ENCODE measurements at regions not wholly inside any gene's neighbourhood (a gene's known extent, or its start where the extent isn't known, plus 50 kb on each side); places are given as distances from the start of the nearest gene placed in this dataset.
A peak's percentile ranks its signal among the peaks of the same experiment; 100 is the strongest.
"Not testable (repeated sequence)": the region's sequence is repeated elsewhere in the genome, so short reads cannot be mapped to it uniquely, and the experiment has no call there.

DNA sequence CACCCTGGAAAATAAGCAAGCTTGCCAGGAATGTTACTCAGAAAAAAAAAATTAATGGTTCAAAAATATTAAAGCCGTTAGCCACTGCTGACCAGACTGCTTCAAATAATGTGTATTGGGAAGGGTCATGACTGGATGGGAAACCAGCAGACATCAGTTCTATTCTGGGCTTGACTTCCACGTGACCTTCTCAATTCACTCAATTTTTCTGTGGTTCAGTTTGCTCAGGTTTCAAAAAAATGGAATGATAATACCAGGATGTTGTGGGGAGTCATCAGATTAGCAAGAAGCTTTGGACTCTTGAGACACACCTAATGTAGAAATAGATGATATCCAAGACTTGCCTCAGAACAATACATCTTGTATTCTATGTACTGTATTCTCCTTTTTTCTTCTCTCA is 541.9 kb upstream of the BOD1L1 start:
- peak; percentile 19 for DNase-seq (ENCODE audit: low read depth)

DNA sequence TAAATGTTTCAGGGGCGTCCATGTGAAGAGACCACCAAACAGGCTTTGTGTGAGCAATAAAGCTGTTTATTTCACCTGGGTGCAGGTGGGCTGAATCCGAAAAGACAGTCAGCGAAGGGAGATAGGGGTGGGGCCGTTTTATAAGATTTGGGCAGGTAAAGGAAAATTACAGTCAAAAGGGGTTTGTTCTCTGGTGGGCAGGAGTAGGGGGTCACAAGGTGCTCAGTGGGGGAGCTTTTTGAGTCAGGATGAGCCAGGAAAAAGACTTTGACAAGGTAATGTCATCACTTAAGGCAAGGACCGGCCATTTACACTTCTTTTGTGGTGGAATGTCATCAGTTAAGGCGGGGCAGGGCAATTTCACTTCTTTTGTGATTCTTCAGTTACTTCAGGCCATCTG is 542.4 kb upstream of the BOD1L1 start:
- not testable (repeated sequence) for DNase-seq (ENCODE audit: low read depth)

DNA sequence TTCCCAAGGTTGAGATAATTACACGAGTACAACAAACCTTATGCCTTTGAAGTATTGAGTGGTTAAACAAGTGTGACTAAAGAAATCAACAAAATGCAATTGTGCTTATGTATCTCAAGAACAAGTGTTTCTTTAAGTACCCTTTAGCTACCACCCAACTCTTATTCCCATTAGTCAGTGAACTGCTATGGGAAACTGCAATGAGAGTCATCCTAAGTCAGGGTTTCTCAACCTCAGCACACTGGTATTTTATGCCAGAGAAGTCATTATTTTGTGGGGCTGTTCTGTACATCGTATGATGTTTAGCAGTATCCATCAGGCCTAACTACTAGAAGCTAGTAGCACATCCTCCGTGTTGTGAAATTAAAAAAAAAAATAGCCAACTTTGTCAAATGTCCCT is 549.1 kb upstream of the BOD1L1 start:
- no peak for DNase-seq (ENCODE audit: low read depth)

DNA sequence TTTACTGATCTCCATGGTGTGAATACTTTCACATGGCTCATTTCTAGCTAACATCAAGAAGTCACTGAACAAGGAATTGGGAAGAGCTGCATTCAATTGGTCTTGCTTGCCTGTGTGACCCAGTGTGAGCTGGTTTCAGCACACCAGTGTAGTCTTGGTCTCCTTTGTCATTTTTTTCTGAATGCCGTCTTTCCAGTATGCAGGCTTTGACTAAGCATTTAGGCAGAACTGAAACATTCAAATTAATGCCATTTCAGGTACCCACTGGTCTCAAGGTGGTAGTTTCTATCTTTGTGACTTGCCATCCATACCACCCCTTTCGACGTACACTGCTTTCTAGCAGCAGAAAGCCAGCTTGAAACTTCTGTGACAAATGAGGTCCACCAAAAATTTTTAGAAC is 550.5 kb upstream of the BOD1L1 start:
- DNase-seq (ENCODE audit: low read depth) = no peak

DNA sequence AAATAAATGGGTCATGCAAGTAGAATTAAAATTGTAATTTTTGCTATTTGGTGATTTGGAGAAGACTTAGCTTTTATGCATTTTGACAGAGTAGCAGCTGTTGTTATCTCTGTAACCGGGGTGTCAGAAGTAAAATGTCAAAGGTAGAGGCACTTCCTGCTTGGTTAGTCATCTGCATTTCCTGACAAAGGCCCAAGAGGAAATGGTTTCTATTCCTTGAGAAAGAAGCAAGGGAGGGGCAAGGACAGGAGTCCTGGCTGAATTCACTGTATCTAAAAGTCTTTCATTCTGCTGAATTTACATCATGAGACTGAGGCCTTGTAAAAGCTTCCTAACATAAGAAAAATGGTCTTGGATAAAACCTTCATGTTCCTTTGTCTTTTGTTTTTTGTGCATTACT is 550.9 kb upstream of the BOD1L1 start:
- DNase-seq (ENCODE audit: low read depth) = peak; percentile 16

DNA sequence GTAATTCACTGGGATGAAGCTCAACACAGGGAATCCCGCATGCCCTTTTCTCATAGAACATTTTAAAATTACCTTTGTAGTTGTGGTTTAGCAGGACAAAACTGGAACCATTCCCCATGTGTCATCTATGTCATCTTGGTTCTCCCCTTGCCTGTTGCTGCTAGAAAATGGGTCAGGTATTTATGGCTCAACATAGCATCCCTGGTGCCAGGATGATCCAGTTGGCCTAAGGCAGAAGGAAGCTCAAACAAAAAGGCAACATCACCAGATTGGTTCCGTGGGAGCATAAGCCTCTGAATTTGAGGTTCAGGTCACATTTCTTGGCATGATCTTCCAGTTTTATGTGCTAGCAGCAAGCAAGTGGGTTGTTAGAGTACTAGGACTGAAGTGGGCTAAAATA is 552.6 kb upstream of the BOD1L1 start:
- no peak for DNase-seq (ENCODE audit: low read depth)

DNA sequence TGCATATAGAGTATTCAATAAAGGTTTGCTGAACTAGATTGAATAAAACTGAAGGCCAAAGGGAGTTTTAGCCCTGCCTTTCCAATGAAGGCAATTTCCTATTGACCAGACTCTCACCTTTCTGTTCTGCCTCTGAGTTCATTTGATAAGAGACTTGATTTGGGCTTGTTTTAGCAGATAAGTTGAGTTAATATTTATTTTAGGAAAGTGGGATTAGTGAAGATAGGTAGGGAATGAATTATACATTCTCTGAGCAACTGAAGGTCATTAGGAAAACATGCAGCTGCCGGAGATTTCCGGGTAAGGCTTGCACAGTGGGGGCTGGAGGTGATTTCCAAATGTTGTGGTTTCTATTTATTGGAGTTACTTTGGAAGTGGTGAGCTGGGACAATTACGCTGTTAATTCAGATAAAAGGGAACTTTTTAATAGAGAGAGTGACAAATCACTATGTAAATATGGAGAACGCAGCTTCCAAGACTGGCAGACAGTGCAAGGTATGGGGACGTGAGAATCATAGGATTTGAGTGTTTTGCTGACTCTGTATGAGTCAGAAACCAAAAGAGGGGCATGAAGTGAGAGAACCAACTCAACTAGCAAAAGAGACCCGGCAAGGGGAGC is 553.6 kb upstream of the BOD1L1 start:
- DNase-seq (ENCODE audit: low read depth) = no peak

DNA sequence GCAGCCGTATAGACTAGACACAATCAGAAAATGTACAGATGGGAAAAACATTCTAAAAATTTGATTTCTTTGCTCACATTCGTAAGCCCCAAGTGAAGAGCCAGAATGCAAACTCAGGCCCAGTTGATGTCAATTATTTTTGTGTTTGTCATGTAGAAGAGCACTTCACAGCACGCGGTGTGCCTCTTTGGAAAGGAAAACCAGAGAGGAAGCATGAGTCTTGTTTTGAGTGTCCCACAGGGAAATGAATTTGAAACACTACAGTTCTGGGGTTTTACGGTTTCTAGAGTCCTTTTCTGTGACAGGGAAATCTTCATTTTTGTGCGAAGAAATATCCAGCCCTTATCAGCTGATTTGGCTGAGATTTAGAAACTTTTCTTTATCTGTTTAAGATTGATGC is 554.6 kb upstream of the BOD1L1 start:
- no peak for DNase-seq (ENCODE audit: low read depth)

DNA sequence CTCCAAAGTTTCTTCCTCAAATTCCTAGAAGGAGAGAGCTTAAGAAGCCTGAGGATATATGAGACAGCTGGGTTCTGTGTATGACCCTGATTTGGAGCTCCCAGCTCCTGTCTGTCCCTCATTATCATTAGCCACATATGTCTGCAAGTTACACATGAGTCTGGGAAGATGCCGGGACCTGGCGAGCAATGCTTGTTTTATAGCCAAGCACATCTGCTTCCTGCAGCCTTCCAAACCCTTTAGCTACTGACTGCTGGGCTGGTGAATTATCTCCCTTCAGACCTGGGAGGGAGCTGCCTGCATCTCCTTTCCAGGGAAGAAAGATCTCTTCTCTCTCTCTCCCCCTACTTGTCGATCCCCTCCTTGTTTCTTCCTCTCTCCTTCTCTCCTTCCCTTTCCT is 556.7 kb upstream of the BOD1L1 start:
- peak; percentile 84 for DNase-seq (ENCODE audit: low read depth)

DNA sequence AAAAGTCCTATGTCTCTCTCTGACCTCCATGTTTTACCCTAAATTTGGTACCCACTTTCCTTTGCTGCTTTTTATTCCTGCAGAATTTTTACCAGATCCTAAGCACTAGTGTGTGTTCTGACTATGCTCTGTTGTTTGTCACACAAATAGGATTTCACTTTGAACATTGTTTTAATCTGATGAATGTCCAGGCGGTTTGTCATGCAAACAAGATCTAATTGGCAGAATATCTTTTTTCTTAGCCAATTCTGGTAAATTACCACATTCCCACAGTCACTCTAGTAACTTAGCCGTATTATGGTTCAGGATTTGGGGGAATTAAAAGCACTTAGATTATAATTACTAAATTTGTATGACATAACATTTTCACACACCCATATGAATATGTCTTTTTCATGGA is 557.2 kb upstream of the BOD1L1 start:
- no peak for DNase-seq (ENCODE audit: low read depth)

DNA sequence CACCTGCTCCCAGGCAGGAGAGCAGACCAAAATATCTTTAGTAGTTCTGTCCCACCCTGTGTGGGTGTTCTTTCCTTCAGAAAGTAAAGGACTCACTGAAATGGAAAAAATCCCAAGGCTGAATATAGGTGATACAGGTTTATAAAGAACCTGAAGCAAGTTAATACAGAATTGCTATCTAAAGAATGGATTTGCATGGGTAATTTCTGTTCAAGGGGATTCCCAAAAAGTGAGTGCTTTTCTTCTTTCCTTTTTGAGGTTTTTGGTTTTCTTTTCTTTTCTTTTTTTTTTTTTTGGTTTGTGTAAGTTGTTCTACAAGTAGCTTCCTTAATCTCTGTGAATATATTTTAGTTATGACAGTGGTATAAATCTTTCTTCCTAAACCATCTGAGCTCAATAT is 560.7 kb upstream of the BOD1L1 start:
- DNase-seq (ENCODE audit: low read depth) = no peak

DNA sequence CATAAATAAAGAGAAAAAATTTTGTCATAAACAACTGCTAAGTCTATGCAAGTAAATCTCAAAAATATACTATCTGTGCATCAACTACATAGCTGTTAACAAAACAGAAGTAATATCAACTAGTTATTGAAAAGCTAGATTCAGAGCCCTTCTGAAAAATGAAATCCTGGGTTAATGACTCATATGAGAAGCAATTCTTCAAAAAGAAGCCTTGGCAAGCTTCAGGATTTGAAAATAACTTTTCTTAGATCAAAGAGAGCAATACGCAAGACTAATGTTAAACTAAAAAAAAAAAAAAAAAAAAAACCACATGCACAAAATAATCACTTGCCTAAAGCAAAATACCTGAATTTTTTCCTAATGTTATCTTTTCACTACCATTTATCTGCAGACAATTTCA is 566.1 kb upstream of the BOD1L1 start:
- DNase-seq (ENCODE audit: low read depth) = no peak

DNA sequence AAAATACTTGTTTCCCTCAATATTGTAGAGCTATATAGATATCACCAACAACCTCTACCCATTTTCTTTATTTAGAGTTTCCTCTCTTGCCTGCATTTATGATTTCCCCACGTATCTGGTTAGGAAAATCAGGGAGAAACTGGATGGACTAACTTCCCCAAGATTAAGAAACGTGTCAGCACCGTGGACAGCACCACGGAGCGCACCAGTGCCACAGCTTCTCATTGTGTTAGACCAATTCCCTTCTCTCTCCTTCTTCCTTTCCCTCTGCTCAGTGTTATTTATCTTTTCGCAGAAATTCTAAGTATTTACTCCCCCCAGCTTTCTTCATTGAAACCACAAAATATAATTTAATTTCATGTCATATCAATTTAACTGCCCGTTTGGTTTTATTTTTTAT is 568.6 kb upstream of the BOD1L1 start:
- DNase-seq (ENCODE audit: low read depth) = peak; percentile 49

DNA sequence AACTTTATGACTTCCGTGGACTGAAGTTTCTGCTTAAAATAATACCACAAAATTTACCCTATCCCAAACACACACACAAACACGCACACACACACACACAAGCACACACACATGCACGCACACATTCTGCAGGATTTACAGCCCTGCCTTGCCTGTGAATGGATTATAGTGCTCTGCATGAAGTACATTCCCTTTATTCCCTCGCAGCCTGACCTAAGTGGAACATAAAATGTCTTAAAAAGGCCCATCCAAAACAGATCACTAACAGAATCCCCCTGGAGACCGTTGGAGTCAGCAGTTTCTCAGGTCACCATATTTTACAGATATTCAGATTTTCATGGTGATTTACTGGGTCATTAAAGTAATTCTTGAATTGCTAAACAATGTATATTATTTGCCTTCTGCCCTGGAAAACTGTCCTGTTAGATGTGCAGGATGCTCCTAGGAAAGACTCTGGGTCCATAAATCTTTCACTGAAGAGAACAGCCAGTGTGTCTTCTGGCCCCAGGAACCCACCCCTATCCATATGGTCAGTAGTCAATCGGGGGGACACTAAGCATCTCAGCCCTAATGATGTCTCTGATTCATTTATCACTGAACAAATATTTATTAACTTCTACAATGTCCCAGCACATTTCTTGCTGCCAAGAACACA is 587.7 kb upstream of the BOD1L1 start:
- DNase-seq (ENCODE audit: low read depth) = no peak

DNA sequence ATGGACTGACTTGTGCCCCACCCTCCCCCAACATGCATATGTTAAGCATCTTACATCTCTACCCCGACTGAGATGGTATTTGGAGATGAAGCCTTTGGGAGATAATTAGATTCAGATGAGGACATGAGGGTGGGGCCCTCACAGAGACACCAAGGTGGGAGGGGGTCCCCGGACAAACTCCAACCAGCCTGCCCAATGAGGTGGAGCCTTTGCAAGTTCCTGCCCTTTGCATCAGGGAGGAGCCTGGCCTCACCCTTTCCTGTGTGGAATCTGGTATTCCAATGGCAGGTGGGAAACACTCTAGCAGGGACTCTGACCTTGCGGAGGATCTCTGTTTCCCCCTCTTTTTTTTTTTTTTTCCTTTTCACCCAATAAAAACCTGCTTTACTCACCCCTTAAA is 589.9 kb upstream of the BOD1L1 start:
- no peak for DNase-seq (ENCODE audit: low read depth)

DNA sequence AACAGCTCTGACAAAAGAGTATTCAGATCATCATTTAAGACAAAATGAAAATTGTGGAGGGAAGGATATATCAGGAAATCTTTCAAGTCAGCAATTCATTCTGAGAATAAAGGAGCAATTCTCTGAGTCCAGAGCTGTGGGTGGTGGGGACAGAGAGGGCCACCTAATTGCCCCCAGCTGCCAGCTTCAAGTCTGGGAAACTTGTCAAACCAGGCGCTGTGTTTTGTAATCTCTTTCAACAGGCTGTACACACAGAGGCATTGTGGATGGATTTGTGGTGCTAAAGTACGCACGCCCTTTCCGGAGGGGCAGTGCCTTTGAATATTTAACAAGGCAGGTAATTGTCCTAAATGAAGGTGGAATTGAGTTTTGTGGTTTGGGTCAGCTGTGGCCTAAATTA is 591.1 kb upstream of the BOD1L1 start:
- DNase-seq (ENCODE audit: low read depth) = peak; percentile 21

DNA sequence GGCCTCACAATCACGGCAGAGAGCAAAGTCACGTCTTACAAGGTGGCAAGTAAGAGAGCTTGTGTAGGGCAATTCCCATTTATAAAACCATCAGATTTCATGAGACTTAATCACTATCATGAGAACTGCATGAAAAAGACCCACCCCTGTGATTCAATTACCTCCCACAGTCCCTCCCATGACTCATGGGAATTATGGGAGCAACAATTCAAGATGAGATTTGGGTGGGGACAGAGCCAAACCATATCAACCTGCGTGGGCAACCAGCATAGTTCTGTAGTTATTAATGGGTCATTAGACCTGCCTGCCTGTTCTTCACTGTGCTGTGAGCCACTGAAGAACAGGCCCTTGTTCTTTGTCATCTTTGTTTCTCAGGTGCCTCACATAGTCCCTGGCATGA is 593.7 kb upstream of the BOD1L1 start:
- no peak for DNase-seq (ENCODE audit: low read depth)

DNA sequence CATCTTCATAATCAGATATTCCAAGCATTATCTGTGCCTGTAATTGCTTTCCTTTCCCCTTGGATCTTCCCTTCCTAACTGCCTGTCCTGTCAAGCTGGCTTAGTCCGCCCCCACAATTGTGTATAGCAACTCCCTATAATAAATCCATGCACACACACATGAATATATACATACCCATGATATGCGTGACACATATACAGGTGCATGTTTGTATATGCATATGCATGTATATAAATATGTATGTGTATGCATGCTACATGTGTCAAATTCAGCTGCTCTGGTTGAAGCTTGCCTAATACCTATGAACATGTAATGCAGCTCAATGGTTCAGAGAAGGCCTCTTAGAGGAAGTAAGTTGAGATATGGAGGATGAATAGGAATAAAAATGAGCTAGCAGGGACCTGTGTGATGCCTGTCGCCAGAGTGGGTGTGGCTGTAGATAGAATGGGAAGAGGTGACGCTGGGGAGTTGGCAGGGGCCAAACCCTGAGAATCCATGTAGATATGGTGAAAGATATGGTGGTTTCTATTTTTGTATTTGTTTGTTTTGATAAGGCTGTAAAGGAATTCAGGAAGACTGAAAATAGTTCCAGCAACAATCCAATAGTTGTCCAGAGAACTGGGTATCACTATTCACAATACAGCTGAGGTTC is 595.0 kb upstream of the BOD1L1 start:
- DNase-seq (ENCODE audit: low read depth) = no peak

DNA sequence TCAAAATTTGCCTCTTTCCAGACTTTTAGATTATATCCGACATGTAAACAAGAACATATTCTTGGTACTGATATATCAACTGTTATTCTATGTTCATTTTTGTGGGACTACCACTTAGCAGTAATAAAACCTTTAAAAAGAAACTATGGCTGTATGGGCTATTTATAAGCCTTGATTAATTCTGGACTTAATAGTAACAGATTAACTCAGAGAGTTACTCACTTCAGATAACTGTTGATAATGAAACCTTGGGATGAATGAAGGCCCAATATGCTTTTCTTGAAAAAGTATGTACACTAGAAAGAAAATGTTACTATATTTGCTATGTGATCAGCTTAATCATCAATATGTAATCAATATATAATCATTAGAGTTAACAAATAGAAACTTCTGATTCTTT is 595.9 kb upstream of the BOD1L1 start:
- no peak for DNase-seq (ENCODE audit: low read depth)

DNA sequence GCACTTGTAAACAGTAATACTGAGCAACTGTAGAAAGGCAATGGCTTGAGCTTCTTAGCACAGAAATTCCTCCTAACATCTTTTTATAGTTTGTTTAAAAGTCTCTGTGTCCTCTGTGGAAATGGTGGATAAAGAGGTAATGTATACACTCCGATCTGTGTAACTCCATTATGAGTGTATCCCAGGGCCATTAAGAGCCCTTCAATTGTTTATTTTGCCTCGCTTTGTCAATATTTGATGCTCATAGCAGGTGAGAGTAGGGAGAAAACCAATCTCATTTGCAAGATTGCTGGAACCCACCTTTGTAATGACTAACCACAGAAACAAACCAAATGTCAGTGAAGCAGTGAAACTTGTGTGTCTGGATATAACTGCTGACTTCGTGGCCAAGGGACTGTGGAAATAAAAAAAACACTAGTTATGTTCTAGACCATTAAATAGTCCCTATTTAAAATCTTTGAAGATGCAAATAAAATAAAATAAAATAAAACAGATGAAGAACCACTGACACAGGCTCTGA is 598.2 kb upstream of the BOD1L1 start:
- DNase-seq (ENCODE audit: low read depth) = no peak

DNA sequence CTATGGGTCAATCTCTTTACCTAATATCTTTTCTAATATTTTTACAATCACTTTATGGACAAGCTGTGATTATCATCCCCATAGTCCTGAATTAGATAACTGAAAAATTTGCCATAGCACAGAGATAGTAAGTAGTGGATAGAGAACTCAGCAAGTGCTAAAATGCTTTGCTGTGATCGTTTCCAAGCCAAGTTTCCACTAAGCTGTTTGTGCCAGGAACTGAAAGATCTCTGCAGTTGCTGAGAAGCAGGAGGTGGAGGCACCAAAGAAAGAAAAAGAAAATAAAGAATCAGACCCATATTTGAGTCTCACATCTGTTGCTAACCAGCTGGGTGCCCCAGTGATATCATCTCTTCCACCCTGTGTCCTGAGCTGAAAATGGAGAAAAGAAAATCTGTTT is 605.6 kb upstream of the BOD1L1 start:
- no peak for DNase-seq (ENCODE audit: low read depth)

DNA sequence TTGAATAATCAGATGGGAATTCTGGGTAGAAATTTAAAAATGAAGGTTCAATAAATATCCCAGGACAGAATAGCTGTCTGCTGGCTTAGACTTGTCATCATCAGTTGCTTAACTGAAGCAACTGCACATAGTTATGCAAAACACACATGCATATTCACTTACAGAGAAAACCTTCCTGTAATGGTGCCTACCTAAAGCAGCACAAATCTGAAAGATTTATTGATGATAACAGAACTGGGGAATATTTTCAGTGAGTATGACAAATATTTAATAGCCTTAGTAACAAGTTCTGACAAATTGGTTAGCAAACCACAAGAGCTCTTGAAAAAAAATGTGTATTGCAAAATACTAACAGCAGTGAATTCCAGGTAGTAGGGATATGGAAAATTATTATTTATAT is 606.8 kb upstream of the BOD1L1 start:
- DNase-seq (ENCODE audit: low read depth) = no peak

DNA sequence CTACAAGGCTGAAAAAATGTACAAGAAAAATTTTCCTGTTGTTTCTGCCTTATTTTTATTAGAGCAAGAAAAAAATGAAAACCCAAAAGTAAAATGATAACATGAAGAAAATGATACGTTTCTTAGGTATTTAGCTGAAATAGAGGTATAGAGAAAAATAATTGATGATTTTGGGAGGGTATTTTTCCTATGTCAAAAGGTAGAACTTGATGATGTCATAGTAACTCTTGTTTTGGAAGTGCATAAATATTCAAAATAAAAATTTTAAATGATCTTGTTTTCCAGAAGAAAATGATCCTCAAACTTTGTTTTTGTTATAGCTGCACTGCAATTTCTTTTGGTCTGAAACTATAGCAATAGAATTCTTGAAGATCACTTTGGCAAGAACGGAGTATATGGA is 608.8 kb upstream of the BOD1L1 start:
- no peak for DNase-seq (ENCODE audit: low read depth)

DNA sequence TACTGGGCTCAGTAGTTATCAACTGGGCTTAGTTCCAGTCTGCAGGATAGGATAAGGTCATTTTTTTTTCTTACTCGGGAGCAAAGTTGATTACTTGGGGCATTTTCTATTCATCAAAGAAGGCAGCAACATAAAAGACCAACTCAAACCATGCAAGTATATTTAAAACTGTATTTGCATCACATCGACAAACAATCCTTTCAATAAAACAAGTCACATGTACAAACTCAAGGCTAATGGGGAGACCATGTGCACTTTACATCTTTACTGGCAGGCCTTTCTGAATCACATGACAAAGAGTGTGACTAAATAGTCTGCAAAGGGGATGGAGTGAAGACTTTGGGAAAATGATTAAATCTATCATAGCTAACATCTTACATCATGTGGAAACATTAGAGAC is 610.4 kb upstream of the BOD1L1 start:
- no peak for DNase-seq (ENCODE audit: low read depth)
